Panc1 (cell line): ENCODE measurements at regions not wholly inside any gene's neighbourhood (a gene's known extent, or its start where the extent isn't known, plus 50 kb on each side); places are given as distances from the start of the nearest gene placed in this dataset.

ENCODE experiments used
- CTCF ChIP-seq: fragments of 450-650 bp; IDR thresholded peaks from 2 replicates; pipeline ENCODE4 v1.5.1; 2017; ENCODE audit warnings: mild to moderate bottlenecking
- REST ChIP-seq, 2 experiments: IDR thresholded peaks; 2 replicates each; pipeline ENCODE4 v1.6.1; 2011 to 2012; ENCODE audit warnings: low read depth in 2 of 2, control low read depth in 1 of 2, low read length in 1 of 2, mild to moderate bottlenecking in 1 of 2, moderate library complexity in 1 of 2; ENCODE audit not compliant: insufficient read depth in 1 of 2

DNA sequence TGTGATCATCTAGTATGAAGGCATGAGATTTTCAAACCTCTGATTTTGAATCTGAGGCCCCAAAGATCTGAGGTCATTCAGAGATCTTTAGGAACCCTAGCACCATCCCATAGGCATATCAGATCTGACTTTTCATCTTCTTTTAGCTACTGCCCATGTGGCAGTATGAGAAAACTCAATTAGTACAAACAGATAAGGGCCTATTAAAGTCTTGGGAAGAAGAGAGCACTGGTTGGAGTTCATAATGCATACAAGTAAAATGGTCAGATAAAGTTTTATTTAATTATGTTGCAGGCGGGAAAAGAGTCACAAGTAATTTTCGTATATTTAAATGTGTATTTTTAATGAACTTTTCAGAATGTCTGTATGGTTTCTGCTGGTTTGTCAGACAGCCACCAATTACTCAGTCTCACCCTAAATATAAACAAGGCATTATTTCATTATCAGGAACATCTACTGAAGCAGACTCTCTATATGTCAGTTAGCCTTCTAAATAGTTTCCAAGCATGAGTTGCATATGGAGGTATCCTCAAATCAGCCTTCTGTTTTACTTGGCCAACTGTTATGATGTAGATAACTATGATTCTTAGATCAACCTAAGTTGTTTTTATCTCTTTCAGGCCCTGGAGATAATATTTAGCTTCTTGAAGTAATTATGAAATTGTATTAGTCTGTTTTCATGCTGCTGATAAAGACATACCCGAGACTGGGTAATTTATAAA is 340.3 kb upstream of the TBC1D5 start:
- no peak for TF ChIP-seq REST (IDR thresholded peaks at IDR 0.05; ENCODE audit: insufficient read depth in 1 of 2, low read depth in 2 of 2, low read length in 1 of 2)
- TF ChIP-seq CTCF: no peak
